ENCODE measurements at regions not wholly inside any gene's neighbourhood (a gene's known extent, or its start where the extent isn't known, plus 50 kb on each side); places are given as distances from the start of the nearest gene placed in this dataset.
A peak's percentile ranks its signal among the peaks of the same experiment; 100 is the strongest.
"Not testable (repeated sequence)": the region's sequence is repeated elsewhere in the genome, so short reads cannot be mapped to it uniquely, and the experiment has no call there.

DNA sequence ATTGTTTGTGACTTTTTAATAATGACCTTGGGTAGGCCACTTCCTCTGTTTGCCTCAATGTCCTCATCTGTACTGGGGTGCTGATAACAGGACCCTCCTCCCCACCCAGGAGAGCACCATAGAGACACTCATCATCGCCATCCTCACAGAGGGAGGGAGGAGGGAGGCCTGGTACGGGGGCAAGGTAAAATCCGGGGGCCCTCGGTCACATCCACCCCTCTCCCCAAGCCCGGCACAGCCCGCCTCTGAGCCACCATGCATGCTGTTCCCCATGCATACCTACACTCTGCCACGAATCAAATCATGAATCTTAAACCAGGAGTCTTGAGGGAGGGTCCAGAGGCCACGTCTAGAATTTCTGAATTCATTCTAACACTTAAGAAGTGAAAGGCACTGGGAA lies 74.9 kb upstream of the IQSEC1 start:
- no peak for DNase-seq

DNA sequence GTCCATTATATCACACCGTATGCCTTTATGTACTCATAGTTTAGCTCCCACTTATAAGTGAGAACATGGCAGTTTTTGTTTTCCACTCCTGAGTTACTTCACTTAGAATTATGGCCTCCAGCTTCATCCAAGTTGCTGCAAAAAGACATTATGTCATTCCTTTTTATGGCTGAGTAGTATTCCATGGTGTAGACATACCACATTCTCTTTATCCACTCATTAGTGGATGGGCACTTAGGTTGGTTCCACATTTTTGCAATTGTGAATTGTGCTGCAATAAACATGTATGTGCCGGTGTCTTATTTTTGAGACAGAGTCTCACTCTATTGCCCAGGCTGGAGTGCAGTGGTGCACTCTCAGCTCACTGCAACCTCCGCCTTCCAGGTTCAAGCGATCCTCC lies 74.1 kb upstream of the IQSEC1 start:
- no peak for DNase-seq

DNA sequence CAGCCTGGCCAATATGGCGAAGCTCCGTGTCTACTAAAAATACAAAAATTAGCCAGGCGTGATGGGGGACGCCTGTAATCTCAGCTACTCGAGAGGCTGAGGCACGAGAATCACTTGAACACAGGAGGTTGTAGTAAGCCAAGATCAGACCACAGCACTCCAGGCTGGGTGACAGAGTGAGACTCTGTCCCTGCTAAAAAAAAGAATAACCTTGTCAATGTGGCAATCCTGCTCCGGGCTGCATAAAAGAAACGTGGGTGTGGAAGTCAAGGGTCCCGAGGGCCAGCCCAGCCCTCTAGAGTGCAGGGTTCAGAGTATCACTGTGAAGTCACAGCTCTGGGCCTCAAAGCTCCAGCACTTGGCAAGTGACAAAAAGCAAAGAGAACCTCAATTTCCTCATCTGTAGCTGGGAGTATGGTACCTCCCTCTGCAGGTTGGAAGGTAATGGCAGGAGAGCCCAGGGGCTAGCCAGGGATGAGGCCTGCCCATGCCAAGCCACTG lies 73.5 kb upstream of the IQSEC1 start:
- no peak for DNase-seq

DNA sequence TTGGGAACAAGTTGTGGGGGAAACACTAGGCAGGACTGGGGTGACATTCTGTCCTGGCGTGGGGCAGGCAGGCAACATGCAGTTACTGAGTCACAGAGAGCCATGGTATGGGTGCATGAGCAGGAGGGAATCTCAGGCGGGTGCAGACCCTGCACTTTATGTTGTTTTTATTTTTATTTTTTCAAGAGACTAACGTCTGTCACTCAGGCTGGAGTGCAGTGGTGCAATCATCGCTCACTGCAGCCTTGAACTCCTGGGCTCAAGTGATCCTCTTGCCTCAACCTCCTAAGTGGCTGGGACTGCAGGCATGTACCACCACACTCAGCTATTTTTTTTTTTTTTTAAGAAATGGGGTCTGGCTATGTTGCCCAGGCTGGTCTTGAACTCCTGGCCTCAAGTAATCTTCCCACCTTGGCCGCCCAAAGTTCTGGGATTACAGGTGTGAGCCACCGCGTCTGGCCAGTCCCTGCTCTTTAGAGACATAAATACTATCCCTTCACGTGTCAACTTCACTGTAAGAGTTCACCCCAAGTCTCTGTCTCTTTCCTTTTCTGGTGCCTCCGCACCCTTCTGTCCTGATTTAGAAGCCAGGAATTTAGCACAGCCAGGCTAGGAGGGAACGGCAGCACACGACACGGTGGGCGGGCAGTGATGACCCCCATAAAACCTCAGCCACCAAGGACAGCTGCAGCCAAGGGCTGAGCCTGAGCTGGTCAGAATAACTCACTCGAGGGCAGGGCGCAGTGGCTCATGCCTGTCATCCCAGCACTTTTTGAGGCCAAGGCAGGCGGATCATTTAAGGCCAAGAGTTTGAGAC lies 72.8 kb upstream of the IQSEC1 start:
- no peak for DNase-seq

- DNase-seq: no peak
Measured at GRCh38 chr3:13145131-13145825, 72.0 kb upstream of the IQSEC1 start.

- no peak for DNase-seq
Measured at GRCh38 chr3:13144163-13145023, 71.2 kb upstream of the IQSEC1 start.

DNA sequence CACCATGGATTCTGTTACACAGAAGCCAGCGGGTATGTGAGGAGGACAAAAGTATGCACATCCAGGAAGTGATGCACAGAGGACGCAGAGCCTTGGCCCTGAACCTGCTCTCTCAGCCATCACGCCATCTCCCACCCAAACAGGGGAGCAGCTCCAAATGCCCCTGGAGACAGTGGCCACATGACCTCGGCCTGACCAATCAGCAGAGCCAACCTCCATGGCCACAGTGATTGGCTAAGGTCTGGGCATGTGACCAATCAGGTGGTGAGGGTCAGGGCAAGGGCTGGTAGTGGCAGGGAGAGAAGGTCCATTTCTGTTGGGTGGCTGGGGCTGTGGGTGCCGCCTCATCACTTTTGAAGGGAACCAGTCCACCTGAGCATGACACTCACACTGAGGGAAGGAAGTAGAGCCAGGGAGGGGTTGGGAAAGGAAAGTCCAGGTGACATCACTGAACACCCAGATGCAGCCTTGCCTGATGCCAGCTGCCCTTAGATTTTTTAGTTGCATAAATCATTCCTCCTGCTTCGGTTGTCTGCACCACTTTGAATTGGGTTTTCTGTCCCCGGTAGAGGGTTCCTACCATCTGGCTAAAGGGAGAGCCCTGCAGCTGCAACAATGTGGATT lies 70.3 kb upstream of the IQSEC1 start:
- DNase-seq: no peak

DNA sequence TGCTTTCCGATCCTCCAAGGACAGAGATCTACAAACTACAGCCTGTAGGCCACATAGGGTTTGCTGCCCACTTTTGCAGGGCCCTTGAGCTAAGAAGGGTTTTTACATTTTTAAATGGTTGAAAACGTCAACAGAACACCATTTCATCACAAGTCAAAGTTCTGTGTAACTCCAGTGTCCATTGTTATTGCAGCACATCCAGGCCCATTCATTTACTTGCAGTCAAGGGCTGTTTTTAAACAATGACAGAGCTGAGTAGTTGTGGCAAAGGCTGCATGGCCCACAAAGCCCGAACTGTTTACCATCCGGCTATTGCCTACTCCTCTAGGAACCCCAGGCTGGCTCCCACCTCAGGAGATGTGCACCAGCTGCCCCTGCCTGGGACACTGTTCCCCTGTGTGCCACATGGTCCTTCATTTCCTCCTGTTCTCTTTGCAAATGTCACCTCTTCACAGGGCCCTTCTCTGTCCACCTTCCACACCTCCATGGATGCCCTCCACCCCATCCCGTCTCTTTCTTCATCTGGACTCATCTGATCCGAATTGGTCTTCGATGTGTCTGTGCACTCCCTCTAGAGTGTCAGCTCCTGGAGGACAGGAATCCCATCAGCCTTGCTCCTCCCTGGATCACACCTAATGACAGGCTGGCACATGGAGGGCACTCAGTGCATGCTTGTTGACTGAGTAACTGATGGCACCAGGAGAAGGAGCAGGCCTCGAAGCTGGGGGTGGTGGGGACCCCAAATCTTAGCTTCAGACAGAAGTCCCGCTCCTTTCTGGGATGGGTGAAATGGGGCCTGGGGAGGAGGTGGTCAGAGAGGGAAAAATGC lies 69.5 kb upstream of the IQSEC1 start:
- no peak for DNase-seq

DNA sequence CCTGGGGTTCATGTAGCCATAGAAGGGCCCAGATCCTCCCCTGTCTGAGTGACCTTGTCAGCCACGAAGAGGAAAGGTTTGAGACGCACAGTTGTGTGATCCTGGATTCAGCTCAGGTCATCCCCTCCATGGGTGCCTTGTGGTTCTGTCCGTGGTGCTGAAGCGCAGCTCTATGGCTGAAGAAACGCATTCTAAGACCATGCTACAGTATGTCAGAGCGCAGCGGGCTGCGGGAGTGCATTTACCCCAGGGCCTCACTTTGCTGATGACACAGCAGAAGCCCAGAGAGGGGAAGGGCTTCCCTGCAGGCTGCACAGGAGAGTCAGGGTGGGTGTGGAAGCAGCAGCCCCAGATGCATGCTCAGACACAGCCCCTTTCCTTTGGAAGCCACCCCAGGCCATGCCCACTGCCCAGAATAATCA lies 68.8 kb upstream of the IQSEC1 start:
- DNase-seq: peak; percentile 10

DNA sequence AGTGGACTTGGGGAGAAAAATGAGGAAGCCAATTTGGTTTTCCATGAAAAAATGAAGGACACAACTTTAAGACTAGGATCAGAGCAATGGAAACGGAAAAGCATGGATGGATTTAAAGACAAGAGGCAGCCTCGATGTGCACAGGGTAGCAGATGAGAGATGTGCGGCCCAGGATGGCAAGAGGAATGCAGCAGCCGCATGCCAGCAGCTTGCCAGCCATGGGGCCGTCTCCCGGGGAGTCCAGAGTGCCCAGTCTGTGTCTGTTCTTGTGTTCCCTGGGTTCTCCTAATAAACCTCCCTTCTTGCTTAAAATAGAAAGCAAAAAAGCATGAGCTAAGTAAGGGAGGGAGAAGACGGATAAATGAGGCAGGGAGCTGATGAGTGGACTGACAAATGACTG lies 68.0 kb upstream of the IQSEC1 start:
- no peak for DNase-seq

- DNase-seq: no peak
Measured at GRCh38 chr3:13140596-13140995, 67.4 kb upstream of the IQSEC1 start.

DNA sequence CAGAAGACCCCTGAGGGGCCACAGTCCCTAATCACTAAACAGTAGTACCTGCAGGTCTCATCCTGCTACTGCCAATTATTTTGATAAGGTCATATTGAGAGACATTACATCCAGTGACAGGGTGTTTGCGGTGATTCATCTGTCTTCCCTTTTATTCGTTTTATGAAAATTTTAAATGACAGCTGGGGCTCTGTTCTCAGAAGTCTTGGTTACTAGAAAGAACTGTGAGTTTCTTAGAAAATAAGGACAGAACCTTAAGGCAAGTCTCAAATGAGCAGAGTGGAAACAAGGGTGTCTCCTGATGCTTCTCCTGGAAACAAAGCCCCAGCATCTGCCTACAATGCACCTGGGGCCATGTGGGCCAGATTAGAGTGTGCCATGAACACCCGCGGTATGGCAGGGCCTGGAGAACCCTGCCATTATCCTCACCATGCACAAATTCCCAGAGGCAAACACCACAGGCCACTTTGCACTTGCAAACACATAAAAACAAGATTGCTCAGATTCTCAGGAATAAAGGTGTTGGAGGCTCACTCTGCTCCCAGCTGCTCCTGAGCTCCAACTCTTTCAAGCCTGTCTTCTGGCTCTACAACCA lies 66.3 kb upstream of the IQSEC1 start:
- no peak for DNase-seq

- no peak for DNase-seq
Measured at GRCh38 chr3:13138833-13139145, 65.6 kb upstream of the IQSEC1 start.

GRCh38 chr3:13137941-13138832 lies 65.0 kb upstream of the IQSEC1 start:
- no peak for DNase-seq

- not testable (repeated sequence) for DNase-seq
Measured at GRCh38 chr3:13136848-13137247, 63.6 kb upstream of the IQSEC1 start.

DNA sequence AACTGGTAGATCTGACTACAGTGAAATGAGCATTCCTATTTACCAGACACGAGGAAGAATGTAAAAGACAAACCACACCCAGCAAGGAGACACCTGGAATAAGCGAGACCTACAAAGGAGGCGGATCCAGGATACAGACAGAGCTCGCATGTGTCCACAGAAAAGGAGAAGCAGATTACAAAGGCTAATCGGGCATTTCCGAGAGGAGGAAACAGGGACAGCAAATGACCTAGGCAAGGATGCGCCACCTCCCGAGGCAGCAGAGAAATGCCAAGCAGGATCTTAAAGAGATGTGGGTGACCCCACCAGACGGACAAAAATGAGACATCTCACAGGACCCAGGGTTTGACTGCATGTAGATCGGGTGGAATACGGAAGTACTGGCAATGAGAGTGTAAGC lies 63.2 kb upstream of the IQSEC1 start:
- no peak for DNase-seq

DNA sequence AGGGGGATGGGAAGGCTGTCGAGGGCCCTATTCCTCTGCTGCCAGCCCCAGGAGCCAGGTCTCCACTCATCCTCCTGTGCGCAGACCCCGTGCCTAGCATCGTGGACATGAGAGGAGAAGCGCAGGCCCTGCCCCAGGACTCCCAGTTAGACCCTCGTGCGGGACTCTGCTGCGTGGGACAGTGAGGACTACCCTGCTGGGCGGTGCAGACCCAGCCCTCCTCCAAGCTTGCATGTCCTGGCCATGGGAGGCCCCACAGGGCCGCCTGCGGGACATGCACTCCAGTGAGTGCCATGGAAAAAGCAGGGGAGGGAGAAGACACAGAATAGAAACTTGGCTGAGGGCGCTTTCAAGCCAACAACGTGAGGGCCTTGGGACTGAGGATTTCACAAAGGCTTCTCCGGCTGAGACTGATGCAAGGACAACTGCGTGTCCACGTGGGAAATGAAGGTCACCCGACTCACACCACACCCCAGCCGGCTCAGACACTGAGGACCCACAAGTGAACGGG lies 62.6 kb upstream of the IQSEC1 start:
- no peak for DNase-seq

DNA sequence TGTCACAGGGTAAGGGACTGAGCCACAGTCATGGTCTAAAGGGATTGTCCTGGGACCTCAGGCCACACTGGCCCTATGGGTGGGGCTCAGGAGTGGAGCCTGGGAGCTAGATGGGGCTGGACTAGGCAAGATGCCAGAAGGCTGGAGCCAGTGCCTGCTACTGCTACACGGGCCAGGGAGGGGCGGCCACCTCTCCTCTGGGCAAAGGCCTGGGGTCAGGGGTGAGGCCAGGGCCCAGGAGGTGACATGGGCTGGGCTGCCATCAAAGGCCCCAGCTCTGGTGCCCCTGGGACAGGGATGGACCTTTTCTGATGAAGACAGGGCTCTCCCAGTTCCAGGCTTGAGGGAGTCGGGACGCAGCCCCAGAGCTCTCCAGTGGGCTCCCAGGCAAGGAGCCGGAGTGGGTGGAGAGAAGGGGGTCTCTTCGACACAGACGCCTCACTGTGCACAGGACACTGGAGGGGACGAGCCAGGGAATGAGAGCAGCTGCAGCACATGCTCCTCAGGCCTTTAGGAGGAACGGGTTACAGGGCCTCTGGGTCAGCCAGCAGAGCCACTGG lies 62.1 kb upstream of the IQSEC1 start:
- no peak for DNase-seq

- DNase-seq: no peak
Measured at GRCh38 chr3:13134879-13135206, 61.6 kb upstream of the IQSEC1 start.
